ENCODE measurements at regions not wholly inside any gene's neighbourhood (a gene's known extent, or its start where the extent isn't known, plus 50 kb on each side); places are given as distances from the start of the nearest gene placed in this dataset.

GRCh38 chr7:67696124-67696523, 699.5 kb downstream of the TYW1 start:
- TF ChIP-seq CTCF (IDR thresholded peaks at IDR 0.05; ENCODE audit: insufficient read depth, low read length, missing control alignments) = no peak
- CTCF ChIA-PET = no interaction called here
- POLR2A ChIA-PET = no interaction called here
- H3K4me3 ChIP-seq (ENCODE audit: low read depth, low read length) = no peak overlapping the region
- no peak for DNase-seq (ENCODE audit: low read depth, low spot score)

GRCh38 chr7:67696878-67697277, 700.2 kb downstream of the TYW1 start:
- no peak for TF ChIP-seq CTCF (IDR thresholded peaks at IDR 0.05; ENCODE audit: insufficient read depth, low read length, missing control alignments)
- no peak overlapping the region for H3K4me3 ChIP-seq (ENCODE audit: low read depth, low read length)
- CTCF ChIA-PET = no interaction called here
- POLR2A ChIA-PET = no interaction called here
- DNase-seq (ENCODE audit: low read depth, low spot score) = no peak

- ChIA-PET POLR2A (no interaction called here), CTCF (no interaction called here)
- no peak overlapping the region for H3K4me3 ChIP-seq (ENCODE audit: low read depth, low read length)
- DNase-seq (ENCODE audit: low read depth, low spot score) = no peak
- TF ChIP-seq CTCF (IDR thresholded peaks at IDR 0.05; ENCODE audit: insufficient read depth, low read length, missing control alignments) = no peak
Observed at GRCh38 chr7:67698354-67698753, 701.7 kb downstream of the TYW1 start.

- CTCF ChIA-PET = no interaction called here
- no peak for TF ChIP-seq CTCF (IDR thresholded peaks at IDR 0.05; ENCODE audit: insufficient read depth, low read length, missing control alignments)
- POLR2A ChIA-PET = no interaction called here
Observed at GRCh38 chr7:67705850-67706249, 709.2 kb downstream of the TYW1 start.

GRCh38 chr7:67711706-67712105, 715.1 kb downstream of the TYW1 start:
- no peak overlapping the region for H3K4me3 ChIP-seq (ENCODE audit: low read depth, low read length)
- POLR2A ChIA-PET = no interaction called here
- CTCF ChIA-PET = no interaction called here
- no peak for TF ChIP-seq CTCF (IDR thresholded peaks at IDR 0.05; ENCODE audit: insufficient read depth, low read length, missing control alignments)
- DNase-seq (ENCODE audit: low read depth, low spot score) = no peak

More at GRCh38 chr7:67705850-67706249, 709.2 kb downstream of the TYW1 start:
- DNase-seq (ENCODE audit: low read depth, low spot score) = no peak
- no peak overlapping the region for H3K4me3 ChIP-seq (ENCODE audit: low read depth, low read length)

GRCh38 chr7:67713451-67714056, 716.9 kb downstream of the TYW1 start:
- ChIA-PET CTCF (no interaction called here), POLR2A (no interaction called here)
- no peak for TF ChIP-seq CTCF (IDR thresholded peaks at IDR 0.05; ENCODE audit: insufficient read depth, low read length, missing control alignments)
- DNase-seq (ENCODE audit: low read depth, low spot score) = no peak
- no peak overlapping the region for H3K4me3 ChIP-seq (ENCODE audit: low read depth, low read length)
